WERI-Rb-1 (cell line): ENCODE measurements at regions not wholly inside any gene's neighbourhood (a gene's known extent, or its start where the extent isn't known, plus 50 kb on each side); places are given as distances from the start of the nearest gene placed in this dataset.

ENCODE experiments used
- DNase-seq: peaks from one replicate; pipeline ENCODE4 v3.0.0-alpha.2; 2020
- H3K27ac ChIP-seq: fragments of 250-450 bp; sonication (Bioruptor Pico); 2 replicates; pipeline ENCODE4 v1.5.1; 2020; ENCODE audit warnings: mild to moderate bottlenecking, moderate library complexity
- H3K27me3 ChIP-seq: fragments of 250-450 bp; sonication (Bioruptor Pico); 2 replicates; pipeline ENCODE4 v1.5.1; 2021; ENCODE audit warnings: mild to moderate bottlenecking, low read depth, moderate library complexity; ENCODE audit not compliant: insufficient read depth, severe bottlenecking
- H3K36me3 ChIP-seq: fragments of 250-450 bp; sonication (Bioruptor Pico); 2 replicates; pipeline ENCODE4 v1.5.1; 2020; ENCODE audit warnings: mild to moderate bottlenecking, moderate library complexity
- H3K4me3 ChIP-seq: 2 replicates; pipeline ENCODE4 v1.5.1; 2011; ENCODE audit warnings: low read depth, mild to moderate bottlenecking, control low read depth, low read length
- H3K9me3 ChIP-seq: fragments of 250-450 bp; sonication (Bioruptor Pico); 2 replicates; pipeline ENCODE4 v1.5.1; 2021; ENCODE audit warnings: mild to moderate bottlenecking, moderate library complexity; ENCODE audit not compliant: severe bottlenecking
- CTCF ChIP-seq: IDR thresholded peaks from 2 replicates; pipeline ENCODE4 v1.5.1; 2011; ENCODE audit warnings: low read depth, mild to moderate bottlenecking, control low read depth, inconsistent platforms, low read length

DNA sequence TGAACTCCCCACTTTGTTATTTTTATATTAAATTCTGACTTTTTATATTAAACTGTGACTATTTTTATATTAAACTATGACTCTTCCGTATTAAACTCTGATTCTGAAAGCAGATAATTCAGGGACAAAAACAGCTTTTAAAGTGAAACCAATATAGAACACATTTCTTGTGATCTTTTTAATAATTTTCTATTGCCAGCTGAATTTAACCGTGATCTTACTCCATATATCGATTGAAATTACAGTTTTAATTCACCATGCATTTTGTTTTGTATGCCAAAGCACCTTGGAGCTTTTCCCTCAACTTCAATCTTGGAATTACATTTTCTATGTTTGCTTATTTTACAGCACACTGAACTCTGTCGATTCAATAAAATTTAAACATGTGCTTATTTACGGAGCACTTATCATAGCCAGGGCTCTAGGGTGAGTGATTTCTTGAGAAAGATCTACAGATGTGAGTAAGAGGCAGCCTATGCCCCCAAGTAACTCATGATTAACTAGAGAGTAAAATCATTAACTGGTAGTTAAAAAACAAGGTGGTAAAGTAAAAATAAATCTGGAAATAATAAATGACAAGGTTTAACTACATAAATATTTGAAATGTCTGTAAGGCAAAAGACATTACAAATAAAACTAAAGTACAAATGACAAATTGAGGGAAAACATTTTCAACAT, 72.9 kb upstream of the ALDH1B1 start:
- DNase-seq, result no peak
- Histone ChIP-seq H3K36me3 (no peaks in the 10 kb centered on the region), H3K27ac (no peak overlapping the region), H3K9me3 (peaks cover 4% of the 10 kb centered on the region), H3K27me3 (no peaks in the 10 kb centered on the region), H3K4me3 (no peak overlapping the region)
- no peak for TF ChIP-seq CTCF

GRCh38 chr9:38318759-38319495, 73.6 kb upstream of the ALDH1B1 start:
- H3K27ac ChIP-seq, result no peak overlapping the region
- TF ChIP-seq CTCF, result no peak
- H3K4me3 ChIP-seq, result no peak overlapping the region

DNA sequence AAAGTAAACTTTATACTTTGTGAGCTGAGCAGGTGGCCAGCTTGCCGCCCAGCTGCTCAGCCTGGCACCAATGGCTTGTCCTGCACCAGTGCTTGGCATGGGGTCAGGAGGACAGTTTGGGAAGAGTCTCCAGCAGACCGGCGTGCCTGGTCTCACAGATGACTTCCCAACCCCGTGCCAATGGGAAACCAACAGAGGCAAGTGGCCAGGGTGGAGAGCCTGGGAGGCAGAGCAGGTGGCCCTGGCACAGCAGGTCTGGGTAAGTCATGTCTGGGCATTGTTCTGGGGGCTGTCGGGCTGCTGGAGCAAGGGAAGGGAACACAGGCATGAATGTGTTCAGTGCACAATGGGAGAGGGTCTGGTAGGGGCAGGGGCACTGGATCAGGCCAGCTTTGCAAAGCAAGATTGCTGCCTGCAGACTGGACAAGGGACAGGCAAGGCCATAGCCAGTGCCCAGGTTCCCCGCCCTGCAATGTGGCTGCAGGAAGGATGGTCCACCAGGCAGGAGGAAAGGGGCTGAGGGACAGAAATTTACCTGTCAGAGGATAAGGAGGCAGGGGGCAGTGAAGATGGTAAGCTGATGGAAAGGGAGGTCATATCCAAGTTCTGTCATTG, 76.2 kb upstream of the ALDH1B1 start:
- no peak for DNase-seq
- Histone ChIP-seq H3K36me3 (no peaks in the 10 kb centered on the region), H3K4me3 (no peak overlapping the region), H3K27ac (no peak overlapping the region), H3K9me3 (no peaks in the 10 kb centered on the region), H3K27me3 (no peaks in the 10 kb centered on the region)
- no peak for TF ChIP-seq CTCF

More at GRCh38 chr9:38318759-38319495, 73.6 kb upstream of the ALDH1B1 start:
- Histone ChIP-seq H3K9me3 (peaks cover 4% of the 10 kb centered on the region), H3K27me3 (no peaks in the 10 kb centered on the region), H3K36me3 (no peaks in the 10 kb centered on the region)
- DNase-seq, result no peak

- no peak for DNase-seq
- Histone ChIP-seq H3K27me3 (no peaks in the 10 kb centered on the region), H3K4me3 (no peak overlapping the region), H3K27ac (no peak overlapping the region), H3K9me3 (no peaks in the 10 kb centered on the region), H3K36me3 (no peaks in the 10 kb centered on the region)
- TF ChIP-seq CTCF, result no peak
Measured at GRCh38 chr9:38315085-38315595, 77.4 kb upstream of the ALDH1B1 start.

GRCh38 chr9:38313421-38313820, 79.1 kb upstream of the ALDH1B1 start:
- Histone ChIP-seq H3K27ac (no peak overlapping the region), H3K27me3 (no peaks in the 10 kb centered on the region), H3K4me3 (no peak overlapping the region), H3K36me3 (no peaks in the 10 kb centered on the region), H3K9me3 (no peaks in the 10 kb centered on the region)
- no peak for DNase-seq
- TF ChIP-seq CTCF, result no peak
